Trophoblast cell (in vitro differentiated cells and primary cell): ENCODE measurements at regions not wholly inside any gene's neighbourhood (a gene's known extent, or its start where the extent isn't known, plus 50 kb on each side); places are given as distances from the start of the nearest gene placed in this dataset.

Experiments
- DNase-seq, 2 donors: peaks; one replicate each; pipeline ENCODE4 v3.0.0-alpha.2; 2016
- H2AFZ ChIP-seq: 2 replicates; pipeline ENCODE4 v1.6.1; 2013; ENCODE audit warnings: low read length, moderate library complexity, mild to moderate bottlenecking; ENCODE audit not compliant: insufficient read depth, poor library complexity
- H2AK5ac ChIP-seq: 2 replicates; pipeline ENCODE4 v1.6.1; 2013; ENCODE audit warnings: mild to moderate bottlenecking, low read length
- H2BK120ac ChIP-seq: 2 replicates; pipeline ENCODE4 v1.6.1; 2013; ENCODE audit warnings: low read length, mild to moderate bottlenecking, moderate library complexity; ENCODE audit not compliant: insufficient read depth, poor library complexity
- H2BK12ac ChIP-seq: 2 replicates; pipeline ENCODE4 v1.6.1; 2013; ENCODE audit warnings: mild to moderate bottlenecking, low read length, moderate library complexity
- H2BK5ac ChIP-seq: 2 replicates; pipeline ENCODE4 v1.6.1; 2013; ENCODE audit warnings: low read length, low read depth, moderate library complexity, mild to moderate bottlenecking; ENCODE audit not compliant: poor library complexity
- H3K14ac ChIP-seq: 2 replicates; pipeline ENCODE4 v1.6.1; 2013; ENCODE audit warnings: mild to moderate bottlenecking, low read length
- H3K18ac ChIP-seq: 2 replicates; pipeline ENCODE4 v1.6.1; 2013; ENCODE audit warnings: mild to moderate bottlenecking, low read length
- H3K23ac ChIP-seq: 2 replicates; pipeline ENCODE4 v1.6.1; 2013; ENCODE audit warnings: low read length
- H3K27ac ChIP-seq: 2 replicates; pipeline ENCODE4 v1.5.1; 2013; ENCODE audit warnings: low read depth, mild to moderate bottlenecking, inconsistent platforms, low read length, moderate library complexity
- H3K27me3 ChIP-seq: 2 replicates; pipeline ENCODE4 v1.6.1; 2013; ENCODE audit warnings: inconsistent platforms, mild to moderate bottlenecking, low read length, moderate library complexity; ENCODE audit not compliant: insufficient read depth
- H3K36me3 ChIP-seq, 2 experiments: 1 replicate in 1 of 2; 2 replicates in 1 of 2; pipeline ENCODE4 v1.6.1; 2013; ENCODE audit warnings: low read length in 2 of 2, mild to moderate bottlenecking in 2 of 2, moderate library complexity in 1 of 2; ENCODE audit not compliant: insufficient read depth in 2 of 2, control insufficient read depth in 1 of 2
- H3K4ac ChIP-seq: 2 replicates; pipeline ENCODE4 v1.6.1; 2013; ENCODE audit warnings: low read depth, mild to moderate bottlenecking, low read length, moderate library complexity
- H3K4me1 ChIP-seq, 2 experiments: 1 replicate in 1 of 2; 2 replicates in 1 of 2; pipeline ENCODE4 v1.6.1; 2013; ENCODE audit warnings: low read length in 2 of 2, mild to moderate bottlenecking in 2 of 2, moderate library complexity in 1 of 2; ENCODE audit not compliant: insufficient read depth in 2 of 2, control insufficient read depth in 1 of 2
- H3K4me2 ChIP-seq: 2 replicates; pipeline ENCODE4 v1.6.1; 2013; ENCODE audit warnings: inconsistent platforms, mild to moderate bottlenecking, low read length, moderate library complexity
- H3K4me3 ChIP-seq: 2 replicates; pipeline ENCODE4 v1.5.1; 2013; ENCODE audit warnings: mild to moderate bottlenecking, low read depth, low read length, inconsistent platforms
- H3K79me1 ChIP-seq: one replicate; pipeline ENCODE4 v1.6.1; 2013; ENCODE audit warnings: low read length
- H3K79me2 ChIP-seq: 2 replicates; pipeline ENCODE4 v1.6.1; 2013; ENCODE audit warnings: low read length, mild to moderate bottlenecking; ENCODE audit not compliant: control insufficient read depth, insufficient read depth, poor library complexity
- H3K9ac ChIP-seq: 2 replicates; pipeline ENCODE4 v1.6.1; 2013; ENCODE audit warnings: mild to moderate bottlenecking, low read length
- H3K9me3 ChIP-seq: 2 replicates; pipeline ENCODE4 v1.6.1; 2013; ENCODE audit warnings: low read depth, mild to moderate bottlenecking, control low read depth, inconsistent platforms, low read length; ENCODE audit not compliant: insufficient read depth
- H4K12ac ChIP-seq: 2 replicates; pipeline ENCODE4 v1.6.1; 2013; ENCODE audit warnings: low read depth, mild to moderate bottlenecking, low read length, moderate library complexity
- H4K8ac ChIP-seq: 2 replicates; pipeline ENCODE4 v1.6.1; 2013; ENCODE audit warnings: low read depth, mild to moderate bottlenecking, low read length, moderate library complexity
- H4K91ac ChIP-seq: one replicate; pipeline ENCODE4 v1.6.1; 2013; ENCODE audit warnings: low read depth, mild to moderate bottlenecking, low read length, moderate library complexity
- WGBS: extraction: QIAGEN DNeasy Blood & Tissue Kit; methylation state at CpG from one replicate; pipeline ENCODE4 v1.1.7; 2013; ENCODE audit warnings: missing lambda C conversion rate; ENCODE audit not compliant: insufficient read length, insufficient coverage; ENCODE audit errors: extremely low coverage; 5-methylcytosine and 5-hydroxymethylcytosine counted together

GRCh38 chr12:126198516-126198915, 1133.3 kb downstream of the AACS start:
- H3K79me2 ChIP-seq, result no peaks in the 10 kb centered on the region
- H2AFZ ChIP-seq, result no peak overlapping the region
- no peaks in the 10 kb centered on the region for H3K27me3 ChIP-seq
- H2BK12ac ChIP-seq, result no peak overlapping the region
- no peaks in the 10 kb centered on the region for H3K79me1 ChIP-seq
- H3K9ac ChIP-seq, result no peak overlapping the region
- H3K36me3 ChIP-seq, result no peaks in the 10 kb centered on the region
- no peak overlapping the region for H2AK5ac ChIP-seq
- no peak overlapping the region for H4K91ac ChIP-seq
- H3K4me3 ChIP-seq, result no peak overlapping the region
- DNase-seq, result no peak
- no peak overlapping the region for H3K4me2 ChIP-seq
- no peak overlapping the region for H2BK120ac ChIP-seq
- no peak overlapping the region for H4K8ac ChIP-seq
- no peaks in the 10 kb centered on the region for H3K4me1 ChIP-seq
- no peak overlapping the region for H3K14ac ChIP-seq
- no peak overlapping the region for H4K12ac ChIP-seq
- WGBS, result no CpG with 5 or more reads among the region's 1 CpG
- H3K27ac ChIP-seq, result no peak overlapping the region
- H3K4ac ChIP-seq, result no peak overlapping the region
- no peak overlapping the region for H2BK5ac ChIP-seq
- H3K23ac ChIP-seq, result no peak overlapping the region
- H3K9me3 ChIP-seq, result no peaks in the 10 kb centered on the region
- no peak overlapping the region for H3K18ac ChIP-seq

DNA sequence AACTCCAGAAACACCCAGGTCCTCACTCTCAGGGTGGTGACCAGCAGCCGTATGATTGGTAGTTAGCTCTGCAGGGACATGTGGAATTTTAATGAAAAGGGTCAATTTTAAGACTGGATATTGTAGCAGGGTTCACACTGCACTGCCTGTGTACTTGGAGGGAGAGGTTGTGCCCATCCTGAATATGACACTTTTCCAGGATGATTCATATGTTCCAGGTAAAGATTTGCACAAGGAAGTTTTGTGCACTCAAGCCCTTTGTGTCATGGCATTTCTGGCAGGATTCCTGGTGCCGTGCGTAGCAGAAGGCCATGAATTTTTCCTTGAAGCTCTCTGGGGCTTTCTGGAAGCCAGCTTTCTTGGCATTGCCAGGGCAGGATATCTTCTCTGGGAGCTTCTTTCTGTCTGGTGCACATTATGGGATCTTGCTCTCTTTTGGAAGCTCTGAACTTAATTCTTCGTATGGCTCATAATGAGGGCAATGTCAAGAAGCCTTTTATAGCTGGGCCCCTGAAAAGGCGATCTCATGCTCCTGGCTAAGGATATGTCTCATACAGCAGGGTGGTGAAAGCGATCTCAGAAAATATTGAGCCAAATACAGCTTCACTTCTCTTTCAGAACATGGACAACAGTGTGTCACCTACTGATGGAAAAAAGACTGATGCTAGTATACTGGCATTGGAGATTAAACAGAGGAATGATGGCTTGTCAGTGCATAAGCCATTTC, 1133.9 kb downstream of the AACS start:
- Histone ChIP-seq H3K4me2 (no peak overlapping the region), H3K27me3 (no peaks in the 10 kb centered on the region), H3K36me3 (no peaks in the 10 kb centered on the region), H3K79me1 (no peaks in the 10 kb centered on the region), H3K4me3 (no peak overlapping the region), H2AFZ (no peak overlapping the region), H3K9ac (no peak overlapping the region), H2AK5ac (no peak overlapping the region), H4K8ac (no peak overlapping the region), H3K9me3 (peaks cover 1% of the 10 kb centered on the region), H2BK5ac (no peak overlapping the region), H3K14ac (no peak overlapping the region), H3K4me1 (no peaks in the 10 kb centered on the region), H3K4ac (no peak overlapping the region), H4K12ac (no peak overlapping the region), H2BK12ac (no peak overlapping the region), H2BK120ac (no peak overlapping the region), H3K27ac (no peak overlapping the region), H3K18ac (no peak overlapping the region), H4K91ac (no peak overlapping the region), H3K23ac (no peak overlapping the region), H3K79me2 (no peaks in the 10 kb centered on the region)
- DNase-seq, result no peak
- no CpG with 5 or more reads among the region's 6 CpGs for WGBS

GRCh38 chr12:126201981-126202537, 1136.8 kb downstream of the AACS start:
- H3K4me1 ChIP-seq, result no peaks in the 10 kb centered on the region
- no peak overlapping the region for H3K18ac ChIP-seq
- H3K9ac ChIP-seq, result no peak overlapping the region
- H3K23ac ChIP-seq, result no peak overlapping the region
- WGBS, result no CpG with 5 or more reads among the region's 3 CpGs
- H2BK5ac ChIP-seq, result no peak overlapping the region
- no peak overlapping the region for H3K4me3 ChIP-seq
- no peak overlapping the region for H4K12ac ChIP-seq
- H3K79me1 ChIP-seq, result no peaks in the 10 kb centered on the region
- no peak overlapping the region for H3K14ac ChIP-seq
- H3K27ac ChIP-seq, result no peak overlapping the region
- H3K79me2 ChIP-seq, result no peaks in the 10 kb centered on the region
- H3K4ac ChIP-seq, result no peak overlapping the region
- H2AFZ ChIP-seq, result no peak overlapping the region
- H3K27me3 ChIP-seq, result no peaks in the 10 kb centered on the region
- H2BK12ac ChIP-seq, result no peak overlapping the region
- no peak overlapping the region for H2BK120ac ChIP-seq
- DNase-seq, result no peak
- no peaks in the 10 kb centered on the region for H3K36me3 ChIP-seq
- no peak overlapping the region for H4K8ac ChIP-seq
- H3K4me2 ChIP-seq, result no peak overlapping the region
- H3K9me3 ChIP-seq, result peaks cover 2% of the 10 kb centered on the region
- no peak overlapping the region for H4K91ac ChIP-seq
- H2AK5ac ChIP-seq, result no peak overlapping the region

DNA sequence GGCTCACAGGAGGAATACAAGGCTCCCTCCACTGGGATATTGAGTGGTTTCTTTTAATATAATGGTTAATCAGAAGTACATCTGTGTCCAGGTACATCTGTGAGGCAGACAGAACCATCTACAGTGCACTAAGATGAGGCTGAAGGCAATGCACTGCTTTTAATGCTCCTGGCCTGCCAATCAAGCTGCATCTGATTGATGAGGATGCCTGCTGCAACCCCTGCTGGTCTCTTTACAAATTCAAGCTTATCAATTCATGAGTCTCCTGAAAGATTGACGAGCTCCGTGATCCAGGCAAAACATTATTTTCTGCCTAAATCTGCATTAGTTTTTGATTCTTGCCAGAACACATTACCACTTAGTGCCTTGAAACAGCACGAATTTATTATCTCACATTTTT, 1139.1 kb downstream of the AACS start:
- Histone ChIP-seq H3K9ac (no peak overlapping the region), H3K79me2 (no peaks in the 10 kb centered on the region), H3K4me3 (no peak overlapping the region), H2AFZ (no peak overlapping the region), H2BK5ac (no peak overlapping the region), H3K4me1 (no peaks in the 10 kb centered on the region), H2AK5ac (no peak overlapping the region), H3K36me3 (no peaks in the 10 kb centered on the region), H3K18ac (no peak overlapping the region), H3K27me3 (no peaks in the 10 kb centered on the region), H3K9me3 (peaks cover 2% of the 10 kb centered on the region), H4K91ac (no peak overlapping the region), H2BK12ac (no peak overlapping the region), H3K27ac (no peak overlapping the region), H3K4me2 (no peak overlapping the region), H3K4ac (no peak overlapping the region), H3K23ac (no peak overlapping the region), H3K79me1 (no peaks in the 10 kb centered on the region), H4K8ac (no peak overlapping the region), H3K14ac (no peak overlapping the region), H4K12ac (no peak overlapping the region), H2BK120ac (no peak overlapping the region)
- no CpG with 5 or more reads among the region's 3 CpGs for WGBS
- no peak for DNase-seq
